HepG2 (cell line): ENCODE measurements at regions not wholly inside any gene's neighbourhood (a gene's known extent, or its start where the extent isn't known, plus 50 kb on each side); places are given as distances from the start of the nearest gene placed in this dataset.
A peak's percentile ranks its signal among the peaks of the same experiment; 100 is the strongest.

ENCODE experiments used
- CHD4 ChIP-seq: fragments of 200-600 bp; sonication (generic); IDR thresholded peaks from 2 replicates; pipeline ENCODE4 v1.7.0; 2017; ENCODE audit warnings: mild to moderate bottlenecking, low read length, borderline replicate concordance
- ETV5 ChIP-seq: IDR thresholded peaks from 2 replicates; pipeline ENCODE4 v1.6.1; 2018; ENCODE audit warnings: missing biosample characterization, missing genetic modification reagents, inconsistent platforms, borderline replicate concordance
- FLYWCH1 ChIP-seq: sonication (generic); formaldehyde crosslinking; IDR thresholded peaks from 2 replicates; pipeline ENCODE4 v1.8.1; 2023; ENCODE audit warnings: mild to moderate bottlenecking, missing genetic modification reagents
- HIC2 ChIP-seq: sonication (generic); formaldehyde crosslinking; IDR thresholded peaks from 2 replicates; pipeline ENCODE4 v1.9.0; 2022; ENCODE audit warnings: low read depth, missing genetic modification reagents
- HNF1B ChIP-seq: sonication (generic); formaldehyde crosslinking; IDR thresholded peaks from 2 replicates; pipeline ENCODE4 v1.5.1; 2020; ENCODE audit warnings: mild to moderate bottlenecking, moderate library complexity, missing genetic modification reagents
- NFYB ChIP-seq: sonication (generic); formaldehyde crosslinking; IDR thresholded peaks from 2 replicates; pipeline ENCODE4 v1.4.0; 2020; ENCODE audit warnings: missing genetic modification reagents
- NR1H2 ChIP-seq: sonication (generic); formaldehyde crosslinking; IDR thresholded peaks from 2 replicates; pipeline ENCODE4 v1.8.1; 2022; ENCODE audit warnings: low read depth, missing genetic modification reagents, borderline replicate concordance
- STAG1 ChIP-seq: sonication (generic); formaldehyde crosslinking; IDR thresholded peaks from 2 replicates; pipeline ENCODE4 v1.4.0; 2020; ENCODE audit warnings: missing genetic modification reagents
- WIZ ChIP-seq: sonication (generic); formaldehyde crosslinking; IDR thresholded peaks from 2 replicates; pipeline ENCODE4 v1.5.1; 2020; ENCODE audit warnings: mild to moderate bottlenecking, missing genetic modification reagents
- YEATS4 ChIP-seq: sonication (generic); formaldehyde crosslinking; IDR thresholded peaks from 2 replicates; pipeline ENCODE4 v1.4.0; 2020; ENCODE audit warnings: missing genetic modification reagents, borderline replicate concordance
- ZIK1 ChIP-seq: sonication (generic); formaldehyde crosslinking; IDR thresholded peaks from 2 replicates; pipeline ENCODE4 v1.5.0; 2020; ENCODE audit warnings: mild to moderate bottlenecking, low read depth, missing genetic modification reagents, borderline replicate concordance
- ZNF101 ChIP-seq: sonication (generic); formaldehyde crosslinking; IDR thresholded peaks from 2 replicates; pipeline ENCODE4 v1.4.0; 2020; ENCODE audit warnings: mild to moderate bottlenecking, low read depth, missing genetic modification reagents, borderline replicate concordance
- ZNF407 ChIP-seq: sonication (generic); formaldehyde crosslinking; IDR thresholded peaks from one replicate; pipeline ENCODE4 v1.5.1; 2020; ENCODE audit warnings: mild to moderate bottlenecking, missing genetic modification reagents; ENCODE audit errors: not compliant biosample characterization
- ZNF563 ChIP-seq: sonication (generic); formaldehyde crosslinking; IDR thresholded peaks from 2 replicates; pipeline ENCODE4 v1.8.0; 2022; ENCODE audit warnings: mild to moderate bottlenecking, moderate library complexity, missing genetic modification reagents
- ZNF644 ChIP-seq: IDR thresholded peaks from 2 replicates; pipeline ENCODE4 v1.6.1; 2016; ENCODE audit warnings: low read depth
- ZNF691 ChIP-seq: sonication (generic); formaldehyde crosslinking; IDR thresholded peaks from 2 replicates; pipeline ENCODE4 v1.4.0; 2020; ENCODE audit warnings: missing genetic modification reagents, low read depth, mild to moderate bottlenecking, borderline replicate concordance
- ZSCAN9 ChIP-seq: IDR thresholded peaks from 2 replicates; pipeline ENCODE4 v1.6.1; 2016; ENCODE audit warnings: borderline replicate concordance

- TF ChIP-seq HIC2 (CRISPR knock-in tag), result no peak
- TF ChIP-seq FLYWCH1 (CRISPR knock-in tag), result no peak
- TF ChIP-seq STAG1 (CRISPR knock-in tag), result peak; percentile 96
- no peak for TF ChIP-seq ZNF101 (CRISPR knock-in tag)
- TF ChIP-seq WIZ (CRISPR knock-in tag), result no peak
- no peak for TF ChIP-seq CHD4
- peak; percentile 32; the same call in 1 of the 2 replicates for TF ChIP-seq YEATS4 (CRISPR knock-in tag)
- no peak for TF ChIP-seq NFYB
- TF ChIP-seq ZNF407 (CRISPR knock-in tag), result no peak
- no peak for TF ChIP-seq ZNF691 (CRISPR knock-in tag)
- no peak for TF ChIP-seq ZIK1 (CRISPR knock-in tag)
- TF ChIP-seq ZNF563 (CRISPR knock-in tag), result no peak
- TF ChIP-seq NR1H2 (CRISPR knock-in tag), result no peak
- no peak for TF ChIP-seq ZNF644 (CRISPR knock-in tag)
- no peak for TF ChIP-seq ZSCAN9
- no peak for TF ChIP-seq ETV5
- no peak for TF ChIP-seq HNF1B (CRISPR knock-in tag)
Observed at GRCh38 chr2:181742922-181743722, 62.8 kb upstream of the NEUROD1 start (continued).
